KMS-11 (cell line): ENCODE measurements at regions not wholly inside any gene's neighbourhood (a gene's known extent, or its start where the extent isn't known, plus 50 kb on each side); places are given as distances from the start of the nearest gene placed in this dataset.

Experiments used
- H2AFZ ChIP-seq: fragments of 200-600 bp; sonication (generic); 2 replicates; pipeline ENCODE4 v1.6.1; 2016; ENCODE audit warnings: antibody characterized with exemption, mixed run types, low read depth
- H3K27ac ChIP-seq: fragments of 200-600 bp; sonication (generic); 2 replicates; pipeline ENCODE4 v1.6.1; 2016; ENCODE audit warnings: mild to moderate bottlenecking, mixed run types
- H3K27me3 ChIP-seq: fragments of 200-600 bp; sonication (generic); 2 replicates; pipeline ENCODE4 v1.6.1; 2017; ENCODE audit warnings: mild to moderate bottlenecking, low read depth, mixed run types, moderate library complexity; ENCODE audit not compliant: insufficient read depth
- H3K36me3 ChIP-seq: fragments of 200-600 bp; sonication (generic); 2 replicates; pipeline ENCODE4 v1.6.1; 2017; ENCODE audit warnings: mild to moderate bottlenecking, mixed run types; ENCODE audit not compliant: insufficient read depth
- H3K4me1 ChIP-seq: fragments of 200-600 bp; sonication (generic); 2 replicates; pipeline ENCODE4 v1.6.1; 2016; ENCODE audit warnings: mild to moderate bottlenecking, low read depth, mixed run types; ENCODE audit not compliant: poor library complexity, severe bottlenecking
- H3K4me2 ChIP-seq: fragments of 200-600 bp; sonication (generic); 2 replicates; pipeline ENCODE4 v1.7.0; 2016; ENCODE audit warnings: mild to moderate bottlenecking, mixed run types
- H3K4me3 ChIP-seq: fragments of 200-600 bp; sonication (generic); IDR thresholded peaks from 2 replicates; pipeline ENCODE4 v1.6.1; 2017; ENCODE audit warnings: low read depth, low read length, mixed read lengths; ENCODE audit not compliant: insufficient read depth
- H3K79me2 ChIP-seq: fragments of 200-600 bp; sonication (generic); 2 replicates; pipeline ENCODE4 v1.6.1; 2016; ENCODE audit warnings: low read depth, mixed run types; ENCODE audit not compliant: insufficient read depth
- H3K9ac ChIP-seq: fragments of 200-600 bp; sonication (generic); 2 replicates; pipeline ENCODE4 v1.6.1; 2016; ENCODE audit warnings: mild to moderate bottlenecking, mixed run types
- H4K20me1 ChIP-seq: fragments of 200-600 bp; sonication (generic); 2 replicates; pipeline ENCODE4 v1.6.1; 2016; ENCODE audit warnings: mild to moderate bottlenecking, mixed run types; ENCODE audit not compliant: insufficient read depth
- TF ChIP-seq, protein P1 (sequence below): fragments of 200-600 bp; sonication (generic); conservative IDR thresholded peaks from 2 replicates; pipeline ENCODE4 v1.6.1; 2017; ENCODE audit warnings: low read depth, mild to moderate bottlenecking, antibody characterized with exemption, low read length, moderate library complexity, mixed read lengths

DNA sequence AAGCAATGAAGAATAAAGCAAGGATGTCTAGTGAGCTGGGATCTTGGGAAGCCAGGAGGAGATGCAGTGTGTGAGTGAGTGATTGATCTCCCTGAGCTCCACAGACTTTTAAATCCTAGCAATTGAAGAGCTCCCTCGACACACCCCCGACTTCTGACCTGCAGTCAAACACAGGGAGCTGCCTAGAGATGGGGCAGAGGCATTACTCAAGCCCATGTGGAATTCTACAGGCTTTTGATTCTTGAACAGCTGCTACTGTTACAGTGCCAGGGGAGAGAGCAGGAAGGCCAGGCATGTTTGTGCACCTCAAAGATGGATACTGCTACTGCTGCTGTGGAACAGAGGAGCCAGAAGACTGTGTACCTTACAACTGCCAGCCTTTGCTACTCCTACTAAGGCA, 1403.1 kb upstream of the ALCAM start:
- H3K36me3 ChIP-seq, result no peaks in the 10 kb centered on the region
- peaks cover 3% of the 10 kb centered on the region for H3K4me1 ChIP-seq
- H3K27me3 ChIP-seq, result no peaks in the 10 kb centered on the region
- H3K4me3 ChIP-seq, result no peak overlapping the region
- no peaks in the 10 kb centered on the region for H3K79me2 ChIP-seq
- H3K27ac ChIP-seq, result no peak overlapping the region
- no peaks in the 10 kb centered on the region for H4K20me1 ChIP-seq
- H3K9ac ChIP-seq, result no peak overlapping the region
- TF ChIP-seq, protein P1, sequence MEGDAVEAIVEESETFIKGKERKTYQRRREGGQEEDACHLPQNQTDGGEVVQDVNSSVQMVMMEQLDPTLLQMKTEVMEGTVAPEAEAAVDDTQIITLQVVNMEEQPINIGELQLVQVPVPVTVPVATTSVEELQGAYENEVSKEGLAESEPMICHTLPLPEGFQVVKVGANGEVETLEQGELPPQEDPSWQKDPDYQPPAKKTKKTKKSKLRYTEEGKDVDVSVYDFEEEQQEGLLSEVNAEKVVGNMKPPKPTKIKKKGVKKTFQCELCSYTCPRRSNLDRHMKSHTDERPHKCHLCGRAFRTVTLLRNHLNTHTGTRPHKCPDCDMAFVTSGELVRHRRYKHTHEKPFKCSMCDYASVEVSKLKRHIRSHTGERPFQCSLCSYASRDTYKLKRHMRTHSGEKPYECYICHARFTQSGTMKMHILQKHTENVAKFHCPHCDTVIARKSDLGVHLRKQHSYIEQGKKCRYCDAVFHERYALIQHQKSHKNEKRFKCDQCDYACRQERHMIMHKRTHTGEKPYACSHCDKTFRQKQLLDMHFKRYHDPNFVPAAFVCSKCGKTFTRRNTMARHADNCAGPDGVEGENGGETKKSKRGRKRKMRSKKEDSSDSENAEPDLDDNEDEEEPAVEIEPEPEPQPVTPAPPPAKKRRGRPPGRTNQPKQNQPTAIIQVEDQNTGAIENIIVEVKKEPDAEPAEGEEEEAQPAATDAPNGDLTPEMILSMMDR, result no peak
- no peak overlapping the region for H3K4me2 ChIP-seq
- H2AFZ ChIP-seq, result no peak overlapping the region

DNA sequence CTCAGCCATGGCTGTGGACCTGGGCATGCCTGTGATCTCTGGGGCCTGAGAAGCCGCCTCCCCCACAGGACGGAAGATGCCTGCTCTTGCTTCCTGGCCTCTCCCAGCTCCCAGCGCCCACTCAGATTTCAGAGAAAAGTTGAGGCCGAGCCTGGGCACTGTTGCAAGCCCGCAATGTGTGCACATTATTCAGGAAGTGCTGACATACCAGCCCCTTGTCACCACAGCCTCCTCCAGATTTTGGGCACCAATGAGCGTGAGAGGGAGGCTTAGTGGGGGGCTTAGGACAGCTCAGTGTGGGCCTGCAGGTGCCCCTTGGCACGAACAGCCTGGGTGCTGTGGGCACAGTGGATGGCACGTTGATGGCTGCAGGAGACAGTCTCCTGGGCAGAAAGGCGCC, 1400.9 kb upstream of the ALCAM start:
- TF ChIP-seq, protein P1, result no peak
- no peak overlapping the region for H3K9ac ChIP-seq
- peaks cover 12% of the 10 kb centered on the region for H3K4me1 ChIP-seq
- no peaks in the 10 kb centered on the region for H3K79me2 ChIP-seq
- H4K20me1 ChIP-seq, result no peaks in the 10 kb centered on the region
- no peak overlapping the region for H2AFZ ChIP-seq
- H3K4me3 ChIP-seq, result no peak overlapping the region
- H3K4me2 ChIP-seq, result no peak overlapping the region
- H3K27me3 ChIP-seq, result no peaks in the 10 kb centered on the region
- H3K36me3 ChIP-seq, result no peaks in the 10 kb centered on the region
- no peak overlapping the region for H3K27ac ChIP-seq

DNA sequence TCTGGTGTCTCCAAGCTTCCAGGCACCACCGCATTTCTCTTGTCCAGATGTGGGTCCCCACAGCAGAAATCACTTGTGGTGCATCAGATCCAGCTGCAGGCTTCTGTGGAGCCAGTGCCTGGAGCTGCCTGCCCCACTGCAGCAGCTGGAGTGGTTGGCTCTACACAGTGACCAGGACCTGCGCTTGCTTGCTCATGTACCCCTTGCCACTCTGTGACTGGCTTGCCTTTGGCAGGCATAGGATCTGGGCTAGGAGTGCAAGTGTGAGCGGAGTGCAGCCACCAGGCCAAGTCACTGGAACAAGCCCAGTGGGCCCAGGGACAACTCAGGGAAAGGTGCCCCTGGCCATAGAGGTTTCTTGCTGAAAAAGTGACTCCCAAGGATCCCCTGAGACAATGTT, 1400.0 kb upstream of the ALCAM start:
- Histone ChIP-seq H3K36me3 (no peaks in the 10 kb centered on the region), H3K27me3 (no peaks in the 10 kb centered on the region), H3K79me2 (no peaks in the 10 kb centered on the region), H3K4me2 (no peak overlapping the region), H4K20me1 (no peaks in the 10 kb centered on the region), H3K4me1 (peaks cover 12% of the 10 kb centered on the region), H3K27ac (no peak overlapping the region), H3K9ac (no peak overlapping the region), H3K4me3 (no peak overlapping the region), H2AFZ (no peak overlapping the region)
- TF ChIP-seq, protein P1, result no peak

GRCh38 chr3:103968131-103968530, 1398.6 kb upstream of the ALCAM start:
- H3K4me2 ChIP-seq, result no peak overlapping the region
- H3K27ac ChIP-seq, result no peak overlapping the region
- H3K4me3 ChIP-seq, result no peak overlapping the region
- no peaks in the 10 kb centered on the region for H3K36me3 ChIP-seq
- no peaks in the 10 kb centered on the region for H3K79me2 ChIP-seq
- H3K4me1 ChIP-seq, result peaks cover 12% of the 10 kb centered on the region
- no peaks in the 10 kb centered on the region for H4K20me1 ChIP-seq
- TF ChIP-seq, protein P1, result no peak
- no peak overlapping the region for H2AFZ ChIP-seq
- H3K9ac ChIP-seq, result no peak overlapping the region
- H3K27me3 ChIP-seq, result no peaks in the 10 kb centered on the region
